Peyer's patch (tissue), 4 donors: ENCODE measurements at regions not wholly inside any gene's neighbourhood (a gene's known extent, or its start where the extent isn't known, plus 50 kb on each side); places are given as distances from the start of the nearest gene placed in this dataset.

Experiments used
- DNase-seq, 3 donors: peaks; one replicate each; pipeline ENCODE4 v3.0.0-alpha.2; 2017 to 2019
- H3K27ac ChIP-seq, 4 donors: fragments of 200-600 bp; sonication (generic); one replicate each; pipeline ENCODE4 v1.5.1; 2016 to 2019
- H3K27me3 ChIP-seq, 2 donors: fragments of 200-600 bp; sonication (generic); one replicate each; pipeline ENCODE4 v1.5.1; 2019
- H3K36me3 ChIP-seq, 3 donors: fragments of 200-600 bp; sonication (generic); one replicate each; pipeline ENCODE4 v1.5.1; 2016 to 2019
- H3K4me1 ChIP-seq, 4 donors: fragments of 200-600 bp; sonication (generic); one replicate each; pipeline ENCODE4 v1.5.1; 2016 to 2019
- H3K4me3 ChIP-seq, 4 donors: fragments of 200-600 bp; sonication (generic); 1 replicate in 3 of 4; 2 replicates in 1 of 4; pipeline ENCODE4 v1.5.1; 2016 to 2019; ENCODE audit warnings: mild to moderate bottlenecking in 1 of 4
- H3K9me3 ChIP-seq, 4 donors: fragments of 200-600 bp; sonication (generic); one replicate each; pipeline ENCODE4 v1.5.1; 2016 to 2019; ENCODE audit warnings: mild to moderate bottlenecking in 1 of 4
- POLR2A ChIP-seq, 2 donors: fragments of 450-650 bp; IDR thresholded peaks; one replicate each; pipeline ENCODE4 v1.5.1; 2017; ENCODE audit warnings: antibody characterized with exemption in 2 of 2, mild to moderate bottlenecking in 2 of 2, moderate library complexity in 2 of 2
- TF ChIP-seq, protein P1 (sequence below), 6 experiments: fragments of 450-650 bp in 4 of 6; fragments of 200-600 bp in 2 of 6; sonication (generic) in 1 of 6; IDR thresholded peaks; one replicate each; pipeline ENCODE4 v1.5.1; 2017 to 2019; ENCODE audit warnings: antibody characterized with exemption in 6 of 6, mild to moderate bottlenecking in 3 of 6, moderate library complexity in 1 of 6

DNA sequence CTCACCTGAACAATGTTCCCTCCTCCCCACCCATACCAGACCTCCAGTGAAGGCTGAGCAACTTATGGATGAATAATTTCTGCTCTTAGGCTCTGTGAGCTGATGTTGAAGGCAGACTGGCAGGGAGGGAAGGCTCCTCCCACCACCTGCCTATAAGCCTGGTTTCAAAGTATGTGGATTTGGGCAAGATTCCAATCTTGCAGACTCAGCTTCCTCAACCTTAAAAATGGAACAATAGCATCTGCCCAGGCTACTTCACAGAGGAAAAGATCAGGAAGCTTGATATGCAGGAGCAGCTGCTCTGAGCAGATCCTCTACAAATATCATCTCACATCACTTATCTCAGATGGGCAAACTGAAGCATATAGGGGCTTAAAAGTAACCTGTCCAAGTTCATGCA lies 112.2 kb downstream of the ZFP36L2 start:
- H3K27me3 ChIP-seq: no peaks in the 10 kb centered on the region
- no peak overlapping the region for H3K27ac ChIP-seq
- no peaks in the 10 kb centered on the region for H3K9me3 ChIP-seq
- H3K4me3 ChIP-seq: no peak overlapping the region
- TF ChIP-seq, protein P1, sequence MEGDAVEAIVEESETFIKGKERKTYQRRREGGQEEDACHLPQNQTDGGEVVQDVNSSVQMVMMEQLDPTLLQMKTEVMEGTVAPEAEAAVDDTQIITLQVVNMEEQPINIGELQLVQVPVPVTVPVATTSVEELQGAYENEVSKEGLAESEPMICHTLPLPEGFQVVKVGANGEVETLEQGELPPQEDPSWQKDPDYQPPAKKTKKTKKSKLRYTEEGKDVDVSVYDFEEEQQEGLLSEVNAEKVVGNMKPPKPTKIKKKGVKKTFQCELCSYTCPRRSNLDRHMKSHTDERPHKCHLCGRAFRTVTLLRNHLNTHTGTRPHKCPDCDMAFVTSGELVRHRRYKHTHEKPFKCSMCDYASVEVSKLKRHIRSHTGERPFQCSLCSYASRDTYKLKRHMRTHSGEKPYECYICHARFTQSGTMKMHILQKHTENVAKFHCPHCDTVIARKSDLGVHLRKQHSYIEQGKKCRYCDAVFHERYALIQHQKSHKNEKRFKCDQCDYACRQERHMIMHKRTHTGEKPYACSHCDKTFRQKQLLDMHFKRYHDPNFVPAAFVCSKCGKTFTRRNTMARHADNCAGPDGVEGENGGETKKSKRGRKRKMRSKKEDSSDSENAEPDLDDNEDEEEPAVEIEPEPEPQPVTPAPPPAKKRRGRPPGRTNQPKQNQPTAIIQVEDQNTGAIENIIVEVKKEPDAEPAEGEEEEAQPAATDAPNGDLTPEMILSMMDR (IDR thresholded peaks at IDR 0.05): no peak
- no peak for TF ChIP-seq POLR2A (IDR thresholded peaks at IDR 0.05)
- peak in 1 of 3 donors; percentile 41 for DNase-seq
- no peaks in the 10 kb centered on the region for H3K36me3 ChIP-seq
- no peaks in the 10 kb centered on the region for H3K4me1 ChIP-seq

DNA sequence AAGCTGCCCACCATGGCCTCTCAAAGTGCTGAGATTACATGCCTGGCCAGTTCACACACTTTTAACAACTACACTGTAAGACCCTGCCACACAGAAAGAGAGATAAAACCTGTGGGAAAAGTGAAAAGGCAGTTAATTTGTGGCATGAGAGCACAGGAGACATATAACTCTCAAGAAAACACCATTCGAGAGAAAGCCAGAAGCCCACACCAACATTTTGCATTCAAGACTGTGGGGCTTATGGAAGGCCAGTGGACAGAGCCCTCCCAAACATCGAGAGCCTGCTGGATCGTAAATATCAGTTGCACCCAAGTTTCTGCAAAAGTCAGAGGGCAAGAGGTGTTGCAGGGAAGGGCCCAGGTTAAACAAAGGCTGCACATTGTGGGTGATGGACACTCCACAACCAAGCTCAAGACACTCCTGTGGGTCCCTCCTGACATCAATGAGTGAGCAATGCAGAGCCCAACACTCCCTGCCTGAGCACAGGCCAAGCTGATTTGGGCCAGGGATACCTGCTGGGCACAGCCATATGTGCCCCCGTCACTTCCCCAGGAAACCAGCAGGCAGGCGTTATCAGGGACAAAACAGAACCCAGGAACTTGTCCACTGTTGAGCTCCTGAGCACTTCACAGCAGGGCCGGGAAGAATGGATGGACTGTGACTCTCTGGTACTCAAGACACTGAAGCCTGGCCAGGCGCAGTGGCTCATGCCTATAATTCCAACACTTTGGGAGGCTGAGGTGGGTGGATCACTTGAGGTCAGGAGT lies 114.4 kb downstream of the ZFP36L2 start:
- Histone ChIP-seq H3K4me1 (peaks cover 0 to 14% (median 7%) of the 10 kb centered on the region in 4 donors), H3K9me3 (no peaks in the 10 kb centered on the region), H3K4me3 (no peak overlapping the region), H3K27ac (no peak overlapping the region), H3K36me3 (no peaks in the 10 kb centered on the region), H3K27me3 (no peaks in the 10 kb centered on the region)
- TF ChIP-seq, protein P1 (IDR thresholded peaks at IDR 0.05): no peak
- TF ChIP-seq POLR2A (IDR thresholded peaks at IDR 0.05): no peak
- DNase-seq: peak in 1 of 3 donors; percentile 16

DNA sequence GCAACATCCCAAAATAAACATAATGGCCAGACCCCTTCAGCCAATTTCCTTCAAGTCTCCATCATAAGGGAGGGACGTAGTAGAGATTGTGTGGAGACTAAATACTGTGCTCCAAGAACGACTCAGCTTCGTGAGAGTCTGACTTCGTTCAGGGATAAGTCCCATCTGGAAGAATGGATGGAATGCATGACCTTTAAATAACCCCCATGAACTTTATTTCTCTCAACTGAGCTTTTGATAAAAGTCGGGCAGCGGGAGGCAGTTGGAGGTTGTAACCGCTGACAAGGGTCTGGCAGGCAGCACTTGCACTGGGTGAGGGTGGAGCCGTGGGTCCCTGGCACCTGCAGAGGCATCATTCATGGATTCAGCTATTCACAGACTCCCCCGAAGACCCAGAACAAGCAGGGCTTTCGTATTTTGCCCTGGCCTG lies 115.9 kb downstream of the ZFP36L2 start:
- no peaks in the 10 kb centered on the region for H3K9me3 ChIP-seq
- no peaks in the 10 kb centered on the region for H3K27me3 ChIP-seq
- TF ChIP-seq, protein P1 (IDR thresholded peaks at IDR 0.05): no peak
- no peak for TF ChIP-seq POLR2A (IDR thresholded peaks at IDR 0.05)
- H3K27ac ChIP-seq: peak overlapping the region; percentile 52 to 87 (median 80)
- no peak overlapping the region for H3K4me3 ChIP-seq
- DNase-seq: peak in 1 of 3 donors; percentile 42
- H3K36me3 ChIP-seq: no peaks in the 10 kb centered on the region
- peaks cover 0 to 30% (median 19%) of the 10 kb centered on the region in 4 donors for H3K4me1 ChIP-seq

DNA sequence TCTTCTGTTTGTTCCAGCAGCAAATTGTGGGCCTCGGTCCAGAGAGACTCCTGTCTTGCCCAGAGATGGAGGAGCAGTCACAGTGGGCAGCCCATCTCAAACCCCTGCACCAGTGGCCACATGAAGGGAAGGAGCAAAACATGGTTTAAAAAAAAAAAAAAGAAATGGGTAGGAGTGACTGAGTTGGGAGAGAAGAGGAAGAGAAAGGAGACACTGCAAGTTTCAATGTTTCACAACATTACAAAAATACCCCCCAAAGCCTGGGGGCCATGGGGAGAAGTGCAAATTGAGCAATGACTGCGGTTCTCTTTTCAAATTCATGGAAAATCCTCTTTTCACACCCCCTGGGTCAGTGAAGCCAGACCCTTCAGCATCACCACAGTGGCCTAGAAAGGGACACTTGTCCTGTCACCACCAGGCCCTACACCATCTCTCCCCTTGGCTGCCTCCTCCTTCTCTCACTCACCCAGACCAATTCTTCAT lies 117.1 kb downstream of the ZFP36L2 start:
- Histone ChIP-seq H3K4me1 (peaks cover 0 to 36% (median 27%) of the 10 kb centered on the region in 4 donors), H3K4me3 (no peak overlapping the region), H3K9me3 (no peaks in the 10 kb centered on the region), H3K27ac (peak overlapping the region; percentile 52 to 87 (median 80)), H3K36me3 (no peaks in the 10 kb centered on the region), H3K27me3 (no peaks in the 10 kb centered on the region)
- no peak for DNase-seq
- TF ChIP-seq, protein P1 (IDR thresholded peaks at IDR 0.05): peak in 1 of 6 experiments; percentile 12
- no peak for TF ChIP-seq POLR2A (IDR thresholded peaks at IDR 0.05)

DNA sequence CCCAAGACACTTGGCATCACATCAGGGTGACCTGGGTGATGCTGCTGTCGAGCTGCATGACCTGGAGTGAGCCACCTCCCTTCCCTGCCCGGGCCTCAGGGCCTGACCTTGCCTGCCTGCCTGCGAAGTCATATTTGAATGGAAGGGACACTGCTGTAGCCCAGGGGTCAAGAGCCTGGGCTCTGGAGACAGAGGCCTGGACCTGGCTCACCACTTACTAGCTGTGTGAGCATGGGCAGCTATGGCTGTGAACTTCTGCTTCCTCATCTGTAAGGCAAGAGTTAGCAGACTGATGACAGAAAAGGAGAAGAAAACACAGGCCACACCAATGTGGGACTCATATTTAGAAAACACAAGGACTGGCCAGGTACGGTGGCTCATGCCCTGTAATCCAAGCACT lies 118.7 kb downstream of the ZFP36L2 start:
- TF ChIP-seq, protein P1 (IDR thresholded peaks at IDR 0.05): no peak
- no peak for TF ChIP-seq POLR2A (IDR thresholded peaks at IDR 0.05)

More for the DNA sequence above, 118.7 kb downstream of the ZFP36L2 start:
- peak in 1 of 3 donors; percentile 56 for DNase-seq
- Histone ChIP-seq H3K36me3 (no peaks in the 10 kb centered on the region), H3K4me3 (no peak overlapping the region), H3K4me1 (peaks cover 0 to 36% (median 27%) of the 10 kb centered on the region in 4 donors), H3K27ac (peak overlapping the region; percentile 14 to 87 (median 80)), H3K9me3 (no peaks in the 10 kb centered on the region), H3K27me3 (no peaks in the 10 kb centered on the region)
